SK-N-SH (cell line): ENCODE measurements at regions not wholly inside any gene's neighbourhood (a gene's known extent, or its start where the extent isn't known, plus 50 kb on each side); places are given as distances from the start of the nearest gene placed in this dataset.

Source experiments
- CTCF ChIA-PET: fragments of 300-600, 350-600 bp; formaldehyde crosslinking; extraction: SDS; loops from one replicate; lab custom pipeline; 2021; lab: Yijun Ruan, JAX
- POLR2A ChIA-PET: fragments of 350-600 bp; sonication (Branson Sonifier 250); formaldehyde crosslinking; extraction: SDS; loops from one replicate; lab custom pipeline; 2020; ENCODE audit warnings: antibody characterized with exemption, inconsistent platforms; lab: Yijun Ruan, JAX
- DNase-seq: peaks from one replicate; pipeline ENCODE4 v3.0.0; 2012
- H2AFZ ChIP-seq: fragments of 200-600 bp; sonication (generic); 2 replicates; pipeline ENCODE4 v1.8.1; 2016; ENCODE audit warnings: antibody characterized with exemption, mild to moderate bottlenecking, low read depth
- H3F3A ChIP-seq: fragments of 200-600 bp; sonication (generic); replicated peaks from 2 replicates; pipeline ENCODE3; 2016; ENCODE audit warnings: antibody characterized with exemption, mild to moderate bottlenecking; ENCODE audit not compliant: insufficient read depth
- H3K27ac ChIP-seq, 2 experiments: fragments of 200-500 bp in 1 of 2; fragments of 200-600 bp in 1 of 2; sonication (Bioruptor generic) in 1 of 2; sonication (generic), shearing (Covaris generic) in 1 of 2; 2 replicates each; pipeline versions ENCODE4 v1.5.1 to v1.6.1; 2014 to 2016; ENCODE audit warnings: low read depth in 2 of 2, inconsistent platforms in 1 of 2, low read length in 1 of 2, mild to moderate bottlenecking in 1 of 2, mixed read lengths in 1 of 2
- H3K27me3 ChIP-seq: fragments of 200-600 bp; sonication (generic), shearing (Covaris generic); 2 replicates; pipeline ENCODE4 v1.6.1; 2016; ENCODE audit warnings: mixed run types; ENCODE audit not compliant: insufficient read depth
- H3K36me3 ChIP-seq, 2 experiments: fragments of 200-500 bp in 1 of 2; fragments of 200-600 bp in 1 of 2; sonication (Bioruptor generic) in 1 of 2; sonication (generic) in 1 of 2; replicated peaks in 1 of 2; 2 replicates each; pipeline versions ENCODE3 to v1.5.1; 2014 to 2016; ENCODE audit warnings: low read length in 1 of 2, mild to moderate bottlenecking in 1 of 2; ENCODE audit not compliant: insufficient read depth in 2 of 2, control insufficient read depth in 1 of 2
- H3K4me1 ChIP-seq, 2 experiments: fragments of 200-500 bp in 1 of 2; fragments of 200-600 bp in 1 of 2; sonication (Bioruptor generic) in 1 of 2; sonication (generic), shearing (Covaris generic) in 1 of 2; 2 replicates each; pipeline versions ENCODE4 v1.5.1 to v1.6.1; 2014 to 2016; ENCODE audit warnings: low read depth in 1 of 2, low read length in 1 of 2, mixed run types in 1 of 2; ENCODE audit not compliant: insufficient read depth in 2 of 2, control insufficient read depth in 1 of 2
- H3K4me2 ChIP-seq: fragments of 200-600 bp; sonication (generic), shearing (Covaris generic); 2 replicates; pipeline ENCODE4 v1.6.1; 2017; ENCODE audit warnings: mixed run types
- H3K4me3 ChIP-seq, 2 experiments: fragments of 200-500 bp in 1 of 2; fragments of 200-600 bp in 1 of 2; sonication (Bioruptor generic) in 1 of 2; sonication (generic), shearing (Covaris generic) in 1 of 2; 2 replicates each; pipeline versions ENCODE4 v1.5.1 to v1.8.1; 2014 to 2016; ENCODE audit warnings: low read depth in 2 of 2, inconsistent platforms in 1 of 2, low read length in 1 of 2, mild to moderate bottlenecking in 1 of 2, mixed read lengths in 1 of 2, moderate library complexity in 1 of 2
- H3K79me2 ChIP-seq: fragments of 200-600 bp; sonication (generic); 2 replicates; pipeline ENCODE4 v1.8.1; 2017; ENCODE audit warnings: mild to moderate bottlenecking; ENCODE audit not compliant: insufficient read depth
- H3K9ac ChIP-seq: fragments of 200-600 bp; sonication (generic); 2 replicates; pipeline ENCODE4 v1.6.1; 2017; ENCODE audit warnings: mixed run types
- H3K9me2 ChIP-seq: fragments of 200-600 bp; sonication (generic); 2 replicates; pipeline ENCODE4 v1.6.1; 2017; ENCODE audit warnings: mixed run types
- H3K9me3 ChIP-seq: fragments of 200-600 bp; sonication (generic); 2 replicates; pipeline ENCODE4 v1.6.1; 2017; ENCODE audit warnings: mixed run types, mild to moderate bottlenecking, moderate library complexity
- H4K20me1 ChIP-seq: fragments of 200-600 bp; sonication (generic); 2 replicates; pipeline ENCODE4 v1.6.1; 2017; ENCODE audit warnings: mild to moderate bottlenecking, mixed run types; ENCODE audit not compliant: insufficient read depth
- EP300 ChIP-seq, 2 experiments: IDR thresholded peaks; 2 replicates each; pipeline versions ENCODE4 v1.4.0 to v1.6.1; 2012; ENCODE audit warnings: borderline replicate concordance in 1 of 2, low read depth in 1 of 2, low read length in 1 of 2
- EZH2phosphoT487 ChIP-seq: fragments of 200-600 bp; sonication (generic); IDR thresholded peaks from 2 replicates; pipeline ENCODE4 v1.6.1; 2017; ENCODE audit warnings: low read depth, mixed run types, mild to moderate bottlenecking, antibody characterized with exemption, moderate library complexity, borderline replicate concordance
- MXI1 ChIP-seq: IDR thresholded peaks from 2 replicates; pipeline ENCODE4 v1.6.1; 2012; ENCODE audit warnings: mild to moderate bottlenecking, low read depth, low read length, improper control_type of control experiment
- NFIC ChIP-seq: IDR thresholded peaks from 2 replicates; pipeline ENCODE4 v1.4.0; 2012; ENCODE audit warnings: borderline replicate concordance
- PBX3 ChIP-seq: IDR thresholded peaks from 2 replicates; pipeline ENCODE4; 2012
- POLR2AphosphoS5 ChIP-seq: IDR thresholded peaks from 2 replicates; pipeline ENCODE4 v1.6.1; 2012; ENCODE audit warnings: low read depth, low read length
- RAD21 ChIP-seq: IDR thresholded peaks from 2 replicates; pipeline ENCODE4 v1.6.1; 2012; ENCODE audit warnings: mild to moderate bottlenecking, low read length
- TCF12 ChIP-seq: IDR thresholded peaks from 2 replicates; pipeline ENCODE4 v1.4.0; 2012
- USF2 ChIP-seq: fragments of 150-350 bp; IDR thresholded peaks from 2 replicates; pipeline ENCODE4 v1.6.1; 2017; ENCODE audit warnings: antibody characterized with exemption, low read length, low read depth, borderline replicate concordance
- whole genome bisulfite sequencing: methylation state at CpG from one replicate; pipeline ENCODE4 v1.1.6; 2017; ENCODE audit warnings: low lambda C conversion rate; 5-methylcytosine and 5-hydroxymethylcytosine counted together
- TF ChIP-seq, protein P1 (sequence below): fragments of 200-600 bp; sonication (generic); IDR thresholded peaks from 2 replicates; pipeline ENCODE4 v1.6.1; 2017; ENCODE audit warnings: antibody characterized with exemption, mild to moderate bottlenecking, moderate library complexity
- TF ChIP-seq, protein P2 (sequence below): IDR thresholded peaks from 2 replicates; pipeline ENCODE4 v1.4.0; 2012; ENCODE audit warnings: low read depth, borderline replicate concordance

GRCh38 chr7:98760201-98760651 lies 109.6 kb downstream of the TMEM130 start (continued):
- TF ChIP-seq PBX3 (no peak), NFIC (no peak), RAD21 (no peak), EZH2phosphoT487 (no peak), POLR2AphosphoS5 (no peak), USF2 (no peak), TCF12 (no peak)
- TF ChIP-seq, protein P1, sequence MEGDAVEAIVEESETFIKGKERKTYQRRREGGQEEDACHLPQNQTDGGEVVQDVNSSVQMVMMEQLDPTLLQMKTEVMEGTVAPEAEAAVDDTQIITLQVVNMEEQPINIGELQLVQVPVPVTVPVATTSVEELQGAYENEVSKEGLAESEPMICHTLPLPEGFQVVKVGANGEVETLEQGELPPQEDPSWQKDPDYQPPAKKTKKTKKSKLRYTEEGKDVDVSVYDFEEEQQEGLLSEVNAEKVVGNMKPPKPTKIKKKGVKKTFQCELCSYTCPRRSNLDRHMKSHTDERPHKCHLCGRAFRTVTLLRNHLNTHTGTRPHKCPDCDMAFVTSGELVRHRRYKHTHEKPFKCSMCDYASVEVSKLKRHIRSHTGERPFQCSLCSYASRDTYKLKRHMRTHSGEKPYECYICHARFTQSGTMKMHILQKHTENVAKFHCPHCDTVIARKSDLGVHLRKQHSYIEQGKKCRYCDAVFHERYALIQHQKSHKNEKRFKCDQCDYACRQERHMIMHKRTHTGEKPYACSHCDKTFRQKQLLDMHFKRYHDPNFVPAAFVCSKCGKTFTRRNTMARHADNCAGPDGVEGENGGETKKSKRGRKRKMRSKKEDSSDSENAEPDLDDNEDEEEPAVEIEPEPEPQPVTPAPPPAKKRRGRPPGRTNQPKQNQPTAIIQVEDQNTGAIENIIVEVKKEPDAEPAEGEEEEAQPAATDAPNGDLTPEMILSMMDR = no peak
- TF ChIP-seq, protein P2, sequence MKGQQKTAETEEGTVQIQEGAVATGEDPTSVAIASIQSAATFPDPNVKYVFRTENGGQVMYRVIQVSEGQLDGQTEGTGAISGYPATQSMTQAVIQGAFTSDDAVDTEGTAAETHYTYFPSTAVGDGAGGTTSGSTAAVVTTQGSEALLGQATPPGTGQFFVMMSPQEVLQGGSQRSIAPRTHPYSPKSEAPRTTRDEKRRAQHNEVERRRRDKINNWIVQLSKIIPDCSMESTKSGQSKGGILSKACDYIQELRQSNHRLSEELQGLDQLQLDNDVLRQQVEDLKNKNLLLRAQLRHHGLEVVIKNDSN = no peak

DNA sequence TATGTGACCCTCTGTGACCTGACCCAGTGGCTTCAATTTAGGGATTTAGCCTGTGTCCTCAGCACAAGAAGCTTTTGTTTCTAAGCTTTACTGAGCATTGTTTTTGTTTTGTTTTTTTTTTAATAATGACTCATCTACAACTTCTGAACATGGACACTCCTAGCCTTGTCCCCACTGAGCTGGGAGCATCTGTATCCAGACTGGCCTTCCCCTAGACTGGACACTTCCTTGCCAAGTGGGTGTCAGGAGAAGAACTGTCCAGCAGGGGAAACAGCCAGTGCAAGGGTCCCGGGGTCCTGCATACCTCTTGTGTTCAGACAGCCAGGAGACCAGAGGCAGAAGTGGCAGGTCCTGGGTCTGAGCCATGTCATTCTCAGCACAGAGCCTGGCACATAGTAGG lies 108.6 kb downstream of the TMEM130 start:
- no peaks in the 10 kb centered on the region for H3K27me3 ChIP-seq
- no peaks in the 10 kb centered on the region for H3F3A ChIP-seq
- DNase-seq = no peak
- no peaks in the 10 kb centered on the region for H4K20me1 ChIP-seq
- H3K4me3 ChIP-seq = no peak overlapping the region
- H3K9ac ChIP-seq = no peak overlapping the region
- ChIA-PET CTCF (interaction anchor here (1.4 to 1.9 kb wide), 3 partner anchors 15 to 340 kb away, joined by 3 to 11 read pairs (median 4); no protein-coding TSS in a partner anchor), POLR2A (no interaction called here)
- H3K36me3 ChIP-seq = no peaks in the 10 kb centered on the region
- no peaks in the 10 kb centered on the region; a peak in 1 of 4 replicates for H3K4me1 ChIP-seq
- H3K9me3 ChIP-seq = 0 out of 2 replicates have a peak, but pooled peaks cover 7% of the 10 kb centered on the region
- no peak overlapping the region for H3K4me2 ChIP-seq
- no peak overlapping the region for H2AFZ ChIP-seq
- TF ChIP-seq, protein P1 = no peak
- TF ChIP-seq EP300 (IDR thresholded peaks at IDR 0.05; ENCODE audit: borderline replicate concordance in 1 of 2, low read depth in 1 of 2, low read length in 1 of 2) = no peak
- no peak for TF ChIP-seq MXI1
- H3K27ac ChIP-seq = no peak overlapping the region
- H3K9me2 ChIP-seq = no peaks in the 10 kb centered on the region
- WGBS = 11% methylated on average over 1 of the region's 1 CpG
- H3K79me2 ChIP-seq = no peaks in the 10 kb centered on the region
